GM23338 (cell line): ENCODE measurements at regions not wholly inside any gene's neighbourhood (a gene's known extent, or its start where the extent isn't known, plus 50 kb on each side); places are given as distances from the start of the nearest gene placed in this dataset.

Experiments used
- ATAC-seq: fragments of 200-7000 bp; cut with Tn5 transposase; 3 replicates; pipeline ENCODE4 v1.9.1; 2020
- DNase-seq: peaks from one replicate; pipeline ENCODE4 v3.0.0-alpha.2; 2015; ENCODE audit warnings: low spot score
- H2AFZ ChIP-seq: fragments of 200-600 bp; sonication (generic); 2 replicates; pipeline ENCODE4 v1.8.0; 2016; ENCODE audit warnings: antibody characterized with exemption, mild to moderate bottlenecking, moderate library complexity
- H3F3A ChIP-seq: fragments of 200-600 bp; sonication (generic); replicated peaks from 2 replicates; pipeline ENCODE4 v1.8.0; 2017; ENCODE audit warnings: antibody characterized with exemption, mixed run types, low read depth
- H3K27ac ChIP-seq: fragments of 200-600 bp; sonication (generic); 2 replicates; pipeline ENCODE4 v1.6.1; 2016; ENCODE audit warnings: low read depth
- H3K27me3 ChIP-seq: fragments of 200-600 bp; sonication (generic); 2 replicates; pipeline ENCODE4 v1.8.0; 2016; ENCODE audit warnings: mild to moderate bottlenecking, mixed run types, moderate library complexity; ENCODE audit not compliant: insufficient read depth
- H3K36me3 ChIP-seq: fragments of 200-600 bp; sonication (generic); 2 replicates; pipeline ENCODE4 v1.8.0; 2016; ENCODE audit warnings: mild to moderate bottlenecking; ENCODE audit not compliant: insufficient read depth
- H3K4me1 ChIP-seq: fragments of 200-600 bp; sonication (generic); 2 replicates; pipeline ENCODE4 v1.8.0; 2016; ENCODE audit warnings: mild to moderate bottlenecking, moderate library complexity; ENCODE audit not compliant: insufficient read depth
- H3K4me2 ChIP-seq: fragments of 200-600 bp; sonication (generic); 2 replicates; pipeline ENCODE4 v1.7.1; 2017; ENCODE audit warnings: mixed run types
- H3K4me3 ChIP-seq: fragments of 200-600 bp; sonication (generic); 2 replicates; pipeline ENCODE4 v1.6.1; 2016; ENCODE audit warnings: mixed run types
- H3K79me2 ChIP-seq: fragments of 200-600 bp; sonication (generic); replicated peaks from 2 replicates; pipeline ENCODE4 v1.8.0; 2017; ENCODE audit warnings: mild to moderate bottlenecking; ENCODE audit not compliant: insufficient read depth
- H3K9me2 ChIP-seq: fragments of 200-600 bp; sonication (generic); 2 replicates; pipeline ENCODE4 v1.8.0; 2017; ENCODE audit not compliant: insufficient read depth
- H4K20me1 ChIP-seq: fragments of 200-600 bp; sonication (generic); replicated peaks from 2 replicates; pipeline ENCODE4 v1.8.0; 2017; ENCODE audit warnings: mild to moderate bottlenecking; ENCODE audit not compliant: insufficient read depth
- H3K27ac Mint-ChIP-seq: 2 replicates; pipeline ENCODE4 v1.8.0; 2020; ENCODE audit warnings: inconsistent platforms, mild to moderate bottlenecking, moderate library complexity, mixed read lengths
- H3K27me3 Mint-ChIP-seq: 3 replicates; pipeline ENCODE4 v1.8.0; 2022; ENCODE audit warnings: low read depth, mild to moderate bottlenecking, moderate library complexity, mixed read lengths, inconsistent platforms; ENCODE audit not compliant: insufficient read depth, poor library complexity
- H3K36me3 Mint-ChIP-seq: 3 replicates; pipeline ENCODE4 v1.8.0; 2021; ENCODE audit warnings: low read depth, mild to moderate bottlenecking, inconsistent platforms, moderate library complexity, mixed read lengths
- H3K4me1 Mint-ChIP-seq: 3 replicates; pipeline ENCODE4 v1.8.0; 2020; ENCODE audit warnings: mild to moderate bottlenecking, inconsistent platforms, mixed read lengths
- H3K4me3 Mint-ChIP-seq: 3 replicates; pipeline ENCODE4 v1.8.0; 2021; ENCODE audit warnings: moderate library complexity, mild to moderate bottlenecking, inconsistent platforms, mixed read lengths
- H3K9me3 Mint-ChIP-seq: 3 replicates; pipeline ENCODE4 v1.8.0; 2020; ENCODE audit warnings: moderate library complexity, mild to moderate bottlenecking, inconsistent platforms, mixed read lengths
- CTCF ChIP-seq, 2 experiments: fragments of 200-600 bp in 1 of 2; sonication (generic) in 1 of 2; conservative IDR thresholded peaks; 2 replicates each; pipeline versions ENCODE4 v1.5.1 to v1.6.1; 2016 to 2017; ENCODE audit warnings: antibody characterized with exemption in 2 of 2, low read depth in 2 of 2, mild to moderate bottlenecking in 2 of 2, moderate library complexity in 1 of 2
- ETS1 ChIP-seq: IDR thresholded peaks from 2 replicates; pipeline ENCODE4 v1.6.1; 2016; ENCODE audit warnings: antibody characterized with exemption
- ZNF462 ChIP-seq: fragments of 250-450 bp; sonication (Bioruptor Pico); IDR thresholded peaks from 2 replicates; pipeline ENCODE4 v1.5.0; 2020; ENCODE audit warnings: mild to moderate bottlenecking, moderate library complexity

- 0 out of 2 replicates have a peak overlapping the region, but pooled peaks have one; percentile 32 for H2AFZ ChIP-seq
- Mint-ChIP-seq H3K9me3 (peaks cover 20% of the 10 kb centered on the region), H3K36me3 (peaks cover 7% of the 10 kb centered on the region), H3K27me3 (peaks cover 9% of the 10 kb centered on the region), H3K4me1 (peaks cover 28% of the 10 kb centered on the region), H3K27ac (no peak overlapping the region), H3K4me3 (no peak overlapping the region)
- H3F3A ChIP-seq, result no peaks in the 10 kb centered on the region
- no peak overlapping the region for H3K27ac ChIP-seq
- no peaks in the 10 kb centered on the region for H3K27me3 ChIP-seq
- ATAC-seq (no peak), DNase-seq (peak; percentile 30)
- TF ChIP-seq ZNF462 (no peak), ETS1 (no peak), CTCF (conservative IDR thresholded peaks at IDR 0.05; ENCODE audit: low read depth in 2 of 2) (peak; percentile 29 to 36)
- H3K9me2 ChIP-seq, result no peaks in the 10 kb centered on the region
- peaks cover 13% of the 10 kb centered on the region; the same call in 1 of the 2 replicates for H3K4me1 ChIP-seq
- no peaks in the 10 kb centered on the region for H3K79me2 ChIP-seq
- H3K4me3 ChIP-seq, result no peak overlapping the region
- H3K36me3 ChIP-seq, result no peaks in the 10 kb centered on the region
- H3K4me2 ChIP-seq, result no peak overlapping the region
- H4K20me1 ChIP-seq, result no peaks in the 10 kb centered on the region
Observed at GRCh38 chr15:70508561-70509281, 254.6 kb downstream of the UACA start.
